ENCODE measurements at regions not wholly inside any gene's neighbourhood (a gene's known extent, or its start where the extent isn't known, plus 50 kb on each side); places are given as distances from the start of the nearest gene placed in this dataset.
"Not testable (repeated sequence)": the region's sequence is repeated elsewhere in the genome, so short reads cannot be mapped to it uniquely, and the experiment has no call there.

DNA sequence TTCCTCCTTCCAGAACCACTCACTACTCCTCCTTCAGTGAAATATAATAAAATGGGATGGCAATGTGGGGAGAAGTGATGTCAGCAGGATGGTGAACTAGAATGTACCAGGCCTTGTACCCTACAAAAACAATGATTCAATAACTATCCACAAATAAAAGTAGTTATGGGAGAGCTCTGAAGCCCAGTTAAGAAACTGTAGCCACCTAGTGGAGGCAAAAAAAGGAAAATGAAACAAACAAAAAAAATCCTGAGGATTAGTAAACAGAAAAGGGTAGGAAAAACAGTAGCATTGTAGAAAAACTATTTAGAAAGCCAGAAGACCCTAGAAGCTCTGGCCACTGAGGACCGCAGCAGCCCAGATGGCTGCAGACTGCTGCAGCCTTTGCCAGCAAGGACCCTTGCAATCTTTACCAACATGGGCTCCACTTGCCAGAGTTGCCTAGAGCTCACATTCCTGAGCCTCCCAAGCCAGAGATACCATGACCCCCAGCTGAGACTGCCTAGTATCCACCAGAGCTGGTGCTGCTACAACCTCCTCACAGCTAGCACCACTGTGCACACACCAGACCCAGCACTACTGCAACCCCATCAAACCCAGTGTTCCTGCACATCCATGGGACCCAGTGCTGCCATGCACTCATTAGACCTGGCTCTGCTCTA lies 259.7 kb upstream of the MSX2 start:
- no peak for DNase-seq (ENCODE audit: low read depth in 1 of 2, low spot score in 1 of 2)

DNA sequence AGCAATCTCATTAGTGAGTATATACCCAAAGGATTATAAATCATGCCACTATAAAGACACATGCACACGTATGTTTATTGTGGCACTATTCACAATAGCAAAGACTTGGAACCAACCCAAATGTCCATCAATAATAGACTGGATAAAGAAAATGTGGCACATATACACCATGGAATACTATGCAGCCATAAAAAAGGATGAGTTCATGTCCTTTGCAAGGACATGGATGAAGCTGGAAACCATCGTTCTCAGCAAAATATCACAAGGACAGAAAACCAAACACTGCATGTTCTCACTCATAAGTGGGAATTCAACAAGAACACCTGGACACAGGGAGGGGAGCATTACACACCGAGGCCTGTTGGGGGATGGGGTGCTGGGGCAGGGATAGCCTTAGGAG lies 252.9 kb upstream of the MSX2 start:
- not testable (repeated sequence) for DNase-seq (ENCODE audit: low read depth in 1 of 2, low spot score in 1 of 2)

GRCh38 chr5:174472956-174473355 lies 251.4 kb upstream of the MSX2 start:
- DNase-seq (ENCODE audit: low read depth in 1 of 2, low spot score in 1 of 2) = no peak

DNA sequence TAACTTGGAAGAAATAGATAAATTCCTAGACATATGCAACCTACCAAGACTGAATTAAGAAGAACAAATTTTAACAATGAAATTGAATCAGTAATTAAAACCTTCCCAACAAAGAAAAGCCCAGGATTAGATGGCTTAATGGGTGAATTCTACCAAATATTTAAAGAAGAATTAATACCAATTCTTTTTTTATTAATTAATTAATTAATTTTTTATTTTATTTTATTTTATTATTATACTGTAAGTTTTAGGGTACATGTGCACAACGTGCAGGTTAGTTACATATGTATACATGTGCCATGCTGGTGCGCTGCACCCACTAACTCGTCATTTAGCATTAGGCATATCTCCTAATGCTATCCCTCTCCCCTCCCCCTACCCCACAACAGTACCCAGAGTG lies 248.4 kb upstream of the MSX2 start:
- DNase-seq (ENCODE audit: low read depth in 1 of 2, low spot score in 1 of 2) = not testable (repeated sequence)

- no peak for DNase-seq (ENCODE audit: low read depth in 1 of 2, low spot score in 1 of 2)
Observed at GRCh38 chr5:174479325-174479724, 245.1 kb upstream of the MSX2 start.

GRCh38 chr5:174481737-174482136 lies 242.6 kb upstream of the MSX2 start:
- no peak for DNase-seq (ENCODE audit: low read depth in 1 of 2, low spot score in 1 of 2)

DNA sequence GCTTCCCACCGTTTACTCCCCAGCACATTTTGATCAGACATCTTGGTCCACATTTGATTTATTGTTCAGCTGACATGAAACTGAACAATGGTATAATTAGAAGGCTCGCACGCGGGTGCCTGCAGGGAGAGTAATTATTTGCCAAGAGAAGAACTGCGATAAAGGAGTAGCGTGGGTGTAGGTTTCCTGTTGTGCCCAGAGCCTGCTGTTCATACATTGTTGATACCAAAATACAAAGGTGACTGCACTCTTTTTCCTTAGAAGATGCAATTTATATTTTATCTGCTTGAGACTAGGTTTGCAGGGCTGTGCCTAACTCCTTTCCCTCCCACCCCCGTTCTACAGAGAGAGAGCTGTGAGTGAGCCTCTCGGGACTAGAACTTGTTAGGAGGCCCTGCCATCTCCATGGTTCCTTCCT lies 241.8 kb upstream of the MSX2 start:
- no peak for DNase-seq (ENCODE audit: low read depth in 1 of 2, low spot score in 1 of 2)

DNA sequence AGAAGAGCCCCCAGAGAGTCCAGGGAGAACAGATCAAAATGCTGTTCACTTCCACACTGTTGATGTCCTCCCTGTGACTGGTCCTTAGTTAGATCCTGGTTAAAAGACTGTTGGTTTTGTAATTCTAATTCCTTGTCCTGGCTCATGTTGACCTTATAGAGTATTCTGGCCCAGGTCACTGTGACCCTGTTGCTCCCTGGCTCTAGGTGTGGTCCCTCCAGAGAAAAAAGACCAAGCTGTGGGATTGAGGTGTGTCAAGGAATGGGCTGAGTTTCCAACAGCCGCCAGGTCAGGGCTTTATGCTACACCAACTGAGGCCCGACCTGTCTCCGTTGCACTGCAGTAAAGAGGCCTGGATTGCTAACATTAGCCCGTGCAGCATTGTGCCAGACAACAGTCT lies 241.0 kb upstream of the MSX2 start:
- DNase-seq (ENCODE audit: low read depth in 1 of 2, low spot score in 1 of 2) = no peak

DNA sequence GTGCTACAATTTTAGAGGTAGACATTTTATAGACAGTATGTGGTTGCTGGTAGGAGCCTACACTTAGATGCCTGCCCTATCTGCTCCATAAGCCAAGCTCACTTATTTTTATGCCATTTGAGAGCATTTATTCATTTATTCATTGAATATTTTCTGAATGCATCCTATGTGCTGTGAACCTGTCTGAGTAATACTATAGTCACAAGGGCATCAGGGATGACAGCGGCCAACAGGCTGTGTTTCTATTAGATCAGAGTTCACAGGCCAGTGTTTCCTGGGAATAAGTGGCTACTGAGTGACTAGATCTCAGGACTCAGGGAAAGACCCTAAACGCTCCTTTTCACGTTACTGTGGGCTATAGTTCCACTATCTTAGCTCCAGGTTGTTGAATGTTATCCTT lies 235.2 kb upstream of the MSX2 start:
- DNase-seq (ENCODE audit: low read depth in 1 of 2, low spot score in 1 of 2) = no peak

DNA sequence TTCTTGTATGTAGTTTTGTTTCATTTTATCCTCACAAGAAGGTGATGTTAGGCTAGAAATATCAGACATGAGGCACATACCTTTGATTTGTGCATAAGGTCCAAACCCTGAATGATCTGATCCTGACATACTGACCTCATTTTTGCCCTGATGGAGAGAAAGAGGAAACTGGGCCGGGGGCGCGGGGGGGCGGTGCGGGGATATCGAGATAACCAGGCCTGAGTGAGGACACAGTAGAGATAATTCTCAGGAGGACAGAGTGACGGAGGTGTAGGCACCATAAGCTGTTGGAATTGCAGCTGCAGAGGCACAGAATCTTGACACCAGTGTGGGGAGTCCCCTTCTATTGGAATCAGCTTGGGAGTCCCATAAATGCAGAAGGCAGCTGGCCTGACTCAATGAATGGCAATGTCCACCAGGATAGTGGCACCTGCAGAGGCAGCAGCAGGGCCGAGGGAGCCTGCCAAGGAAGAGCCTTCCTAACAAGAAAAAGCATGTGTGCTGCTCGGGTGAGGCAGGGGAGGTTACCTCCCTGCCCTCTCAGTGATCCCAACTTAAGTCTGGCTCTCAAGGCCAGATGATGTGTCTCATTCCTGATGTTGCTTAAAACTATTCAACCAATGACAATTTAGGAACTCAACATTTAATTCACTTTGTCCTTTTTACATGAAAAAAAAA lies 234.3 kb upstream of the MSX2 start:
- DNase-seq (ENCODE audit: low read depth in 1 of 2, low spot score in 1 of 2) = no peak

GRCh38 chr5:174490728-174491127 lies 233.7 kb upstream of the MSX2 start:
- no peak for DNase-seq (ENCODE audit: low read depth in 1 of 2, low spot score in 1 of 2)

GRCh38 chr5:174491265-174491664 lies 233.1 kb upstream of the MSX2 start:
- no peak for DNase-seq (ENCODE audit: low read depth in 1 of 2, low spot score in 1 of 2)

DNA sequence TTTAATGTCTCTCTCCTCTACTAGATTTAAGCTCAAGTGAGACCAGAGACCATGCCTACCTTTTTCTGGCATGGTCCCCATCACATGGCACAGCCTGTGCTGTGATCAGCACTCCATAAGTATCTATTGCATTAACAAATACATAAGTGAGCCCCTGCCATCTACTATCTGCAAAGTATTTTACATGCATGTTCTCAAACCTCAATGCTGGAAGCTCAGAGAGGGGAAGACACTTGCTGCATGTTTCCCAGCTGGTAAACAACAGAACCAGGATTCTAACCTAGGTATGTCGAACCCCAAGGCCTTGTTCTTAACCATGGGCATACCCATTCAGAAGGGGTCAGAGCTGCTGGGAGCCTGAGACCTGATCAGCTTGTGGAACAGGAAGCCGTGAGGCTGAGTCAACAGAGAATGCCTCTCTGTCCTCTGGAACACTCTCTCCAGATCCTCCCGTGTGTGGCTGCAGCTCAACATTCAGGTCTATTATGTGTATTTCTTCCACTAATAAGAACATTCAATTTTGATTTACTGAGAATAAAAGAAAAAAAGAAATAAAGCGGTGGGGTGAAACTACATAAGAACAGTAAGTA lies 232.5 kb upstream of the MSX2 start:
- DNase-seq (ENCODE audit: low read depth in 1 of 2, low spot score in 1 of 2) = no peak

DNA sequence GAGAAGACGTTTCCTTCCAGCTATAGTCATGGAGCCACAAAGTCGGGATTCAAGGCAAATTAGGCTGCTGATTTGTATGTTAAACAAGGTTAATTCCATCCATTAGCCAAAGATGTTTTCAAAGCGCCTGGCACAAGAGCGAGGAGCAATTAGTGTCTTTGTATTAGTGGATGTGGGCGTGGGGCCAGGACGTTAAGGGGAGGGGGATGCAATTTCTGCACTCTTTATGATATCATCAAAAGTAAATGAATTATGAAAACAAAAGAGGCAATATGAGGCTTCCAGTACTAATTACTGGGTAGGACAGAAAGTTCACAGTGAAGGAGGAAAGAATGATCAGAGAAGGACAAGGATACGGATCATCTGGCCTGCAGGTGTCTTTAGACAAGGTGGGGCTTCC lies 230.9 kb upstream of the MSX2 start:
- DNase-seq (ENCODE audit: low read depth in 1 of 2, low spot score in 1 of 2) = no peak

GRCh38 chr5:174497939-174498338 lies 226.4 kb upstream of the MSX2 start:
- not testable (repeated sequence) for DNase-seq (ENCODE audit: low read depth in 1 of 2, low spot score in 1 of 2)

DNA sequence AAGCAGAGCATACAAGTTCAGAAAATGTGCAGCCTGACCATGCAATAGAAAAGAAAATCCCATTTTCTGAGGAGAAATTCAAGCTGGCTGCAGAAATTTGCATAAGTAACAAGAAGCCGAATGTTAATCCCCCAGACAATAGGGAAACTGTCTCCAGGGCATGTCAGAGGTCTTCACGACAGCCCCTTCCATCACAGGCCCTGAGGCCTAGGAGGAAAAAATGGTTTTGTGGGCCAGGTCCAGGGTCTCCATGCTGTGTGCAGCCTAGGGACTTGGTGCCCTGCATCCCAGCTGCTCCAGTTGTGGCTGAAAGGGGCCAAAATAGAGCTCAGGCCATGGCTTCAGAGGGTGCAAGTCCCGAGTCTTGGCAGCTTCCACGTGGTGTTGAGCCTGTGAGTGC lies 225.8 kb upstream of the MSX2 start:
- DNase-seq (ENCODE audit: low read depth in 1 of 2, low spot score in 1 of 2) = not testable (repeated sequence)

- DNase-seq (ENCODE audit: low read depth in 1 of 2, low spot score in 1 of 2) = no peak
Observed at GRCh38 chr5:174500636-174501035, 223.7 kb upstream of the MSX2 start.

DNA sequence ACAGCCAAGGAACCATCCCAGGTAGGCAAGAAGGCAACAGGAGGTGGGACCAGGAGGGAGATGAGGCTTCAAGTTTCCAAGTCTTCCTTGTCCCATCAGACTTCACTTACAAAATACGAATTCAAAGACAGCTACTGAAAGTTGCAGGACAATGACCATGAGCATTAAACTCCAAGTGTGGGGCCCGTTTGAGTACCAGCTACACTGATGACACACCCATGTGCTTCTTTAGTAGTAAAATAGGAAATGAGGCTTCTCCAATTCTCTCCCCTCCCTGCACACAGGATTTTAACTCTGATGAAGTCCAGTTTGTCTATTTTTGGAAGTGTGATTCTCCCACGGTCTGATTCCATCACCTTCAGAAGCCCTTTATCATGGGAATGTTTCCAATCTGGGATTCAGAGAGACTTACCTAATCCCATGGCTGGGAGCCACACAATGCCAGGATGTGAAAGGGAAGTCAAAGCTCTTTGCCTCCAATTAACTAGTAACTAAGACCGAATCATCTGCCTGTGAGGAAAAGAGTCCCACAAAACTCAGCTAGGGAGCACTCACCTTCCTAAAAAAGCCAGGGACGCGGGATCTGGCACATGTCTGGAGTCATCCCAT lies 222.8 kb upstream of the MSX2 start:
- DNase-seq (ENCODE audit: low read depth in 1 of 2, low spot score in 1 of 2) = no peak

DNA sequence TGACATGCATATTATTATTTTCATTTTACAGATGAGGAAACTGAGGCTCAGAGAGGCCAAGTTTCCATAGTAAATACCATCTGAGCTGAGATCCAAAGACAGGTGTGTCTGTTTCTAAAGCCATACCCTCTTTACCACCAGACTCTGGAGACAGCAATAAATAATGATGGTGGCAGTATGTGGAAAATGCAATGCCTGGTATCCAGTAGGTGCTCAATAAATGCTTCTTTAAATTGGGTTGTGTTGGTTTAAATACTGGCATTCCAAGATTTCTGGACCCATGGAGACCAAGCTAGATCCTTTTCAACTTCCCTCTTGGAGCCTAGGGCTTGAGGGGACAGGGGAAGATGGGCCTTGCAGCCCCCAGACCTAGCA lies 221.3 kb upstream of the MSX2 start:
- DNase-seq (ENCODE audit: low read depth in 1 of 2, low spot score in 1 of 2) = no peak

DNA sequence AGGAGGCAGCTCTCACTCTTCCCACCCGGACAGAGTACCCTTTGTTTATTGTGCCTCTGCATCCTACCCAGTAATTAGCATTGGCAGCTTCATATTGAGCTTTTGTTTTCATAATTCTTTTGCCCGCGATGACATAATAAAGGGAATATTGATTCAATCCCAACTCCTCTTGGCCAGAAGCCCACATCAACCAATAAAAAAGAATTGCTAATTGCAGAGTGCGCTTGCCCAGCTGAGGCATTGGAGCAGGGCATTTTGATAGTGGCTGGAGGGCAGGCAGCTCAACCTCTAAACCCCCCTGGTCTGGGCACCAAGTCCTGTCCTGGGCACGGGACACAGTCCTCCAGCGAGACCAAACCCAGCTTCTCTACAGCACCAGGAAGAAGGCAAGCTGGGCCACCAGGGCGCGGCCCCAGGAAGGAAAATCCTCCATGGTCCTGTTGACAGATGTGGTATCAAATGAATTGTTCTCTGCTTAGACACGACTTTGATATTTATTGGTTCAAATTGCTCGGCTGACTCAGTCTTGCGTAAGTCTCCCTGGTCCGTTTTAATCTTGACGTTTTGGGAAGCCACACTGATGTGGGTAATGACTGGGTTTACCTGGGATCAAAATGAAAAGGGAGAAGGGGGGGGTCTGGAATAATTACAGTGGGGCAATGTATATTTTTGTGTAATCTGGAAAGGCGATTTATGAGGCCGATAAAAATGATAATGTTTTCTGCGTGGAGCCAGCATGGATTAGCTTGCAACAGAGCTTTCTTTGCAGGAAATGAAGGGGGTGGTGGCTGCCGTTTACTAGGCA lies 220.7 kb upstream of the MSX2 start:
- DNase-seq (ENCODE audit: low read depth in 1 of 2, low spot score in 1 of 2) = no peak

DNA sequence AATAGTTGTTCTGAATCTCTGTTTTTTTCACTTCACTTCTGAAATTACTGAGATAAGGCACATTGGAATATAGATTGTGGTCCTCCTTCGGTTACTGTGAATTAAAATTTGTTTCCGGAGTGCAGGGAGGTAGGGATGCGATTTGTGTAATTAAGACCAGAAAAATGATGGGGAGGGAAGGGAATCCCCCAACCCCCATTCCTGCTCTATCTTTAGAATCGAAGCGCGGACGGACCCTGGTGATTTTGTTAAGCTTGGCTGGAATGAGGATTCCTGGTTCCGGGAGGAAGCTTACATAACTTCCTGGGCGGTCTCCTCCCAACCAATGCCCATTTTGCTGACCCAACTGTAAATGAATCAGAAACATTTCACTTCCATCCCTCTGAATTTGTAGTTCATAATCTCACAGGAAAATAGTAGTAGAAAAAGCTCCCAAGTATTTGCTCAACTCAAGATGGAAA lies 220.1 kb upstream of the MSX2 start:
- DNase-seq (ENCODE audit: low read depth in 1 of 2, low spot score in 1 of 2) = no peak
